Neuronal stem cell (in vitro differentiated cells): ENCODE measurements at regions not wholly inside any gene's neighbourhood (a gene's known extent, or its start where the extent isn't known, plus 50 kb on each side); places are given as distances from the start of the nearest gene placed in this dataset.
A peak's percentile ranks its signal among the peaks of the same experiment; 100 is the strongest.

ENCODE experiments used
- DNase-seq: peaks from one replicate; pipeline ENCODE4 v3.0.0-alpha.2; 2013; ENCODE audit warnings: low spot score
- H2AFZ ChIP-seq: one replicate; pipeline ENCODE4 v1.6.1; 2013; ENCODE audit warnings: mild to moderate bottlenecking, low read length, inconsistent platforms
- H2AK5ac ChIP-seq: 2 replicates; pipeline ENCODE4 v1.6.1; 2013; ENCODE audit warnings: low read depth, mild to moderate bottlenecking, inconsistent platforms, low read length, moderate library complexity, mixed read lengths
- H2BK120ac ChIP-seq: 2 replicates; pipeline ENCODE4 v1.6.1; 2013; ENCODE audit warnings: low read depth, mild to moderate bottlenecking, inconsistent platforms, low read length, moderate library complexity, mixed read lengths
- H2BK12ac ChIP-seq: one replicate; pipeline ENCODE4 v1.6.1; 2013; ENCODE audit warnings: low read length, inconsistent platforms
- H2BK15ac ChIP-seq: 2 replicates; pipeline ENCODE4 v1.6.1; 2013; ENCODE audit warnings: mild to moderate bottlenecking, low read length, inconsistent platforms, mixed read lengths
- H2BK5ac ChIP-seq: one replicate; pipeline ENCODE4 v1.6.1; 2013; ENCODE audit warnings: inconsistent platforms, mild to moderate bottlenecking, low read length, moderate library complexity
- H3K14ac ChIP-seq: one replicate; pipeline ENCODE4 v1.6.1; 2013; ENCODE audit warnings: low read length, inconsistent platforms
- H3K18ac ChIP-seq: 2 replicates; pipeline ENCODE4 v1.6.1; 2013; ENCODE audit warnings: low read length, inconsistent platforms
- H3K23ac ChIP-seq: 2 replicates; pipeline ENCODE4 v1.6.1; 2013; ENCODE audit warnings: low read depth, mild to moderate bottlenecking, mixed read lengths, low read length, inconsistent platforms; ENCODE audit not compliant: poor library complexity
- H3K27ac ChIP-seq: replicated peaks from 3 replicates; pipeline ENCODE4 v1.5.1; 2013; ENCODE audit warnings: low read length, inconsistent platforms
- H3K27me3 ChIP-seq, 3 experiments: 2 replicates each; pipeline ENCODE4 v1.6.1; 2013; ENCODE audit warnings: low read length in 3 of 3, mild to moderate bottlenecking in 2 of 3, inconsistent platforms in 1 of 3, low read depth in 1 of 3, mixed read lengths in 1 of 3, moderate library complexity in 1 of 3; ENCODE audit not compliant: control insufficient read depth in 3 of 3, insufficient read depth in 3 of 3
- H3K36me3 ChIP-seq, 2 donors: replicated peaks in 1 of 2; 2 replicates each; pipeline ENCODE4 v1.6.1; 2013; ENCODE audit warnings: low read length in 2 of 2; ENCODE audit not compliant: control insufficient read depth in 2 of 2, insufficient read depth in 2 of 2
- H3K4ac ChIP-seq: 2 replicates; pipeline ENCODE4 v1.6.1; 2013; ENCODE audit warnings: inconsistent platforms, mild to moderate bottlenecking, low read length, moderate library complexity
- H3K4me1 ChIP-seq, 2 donors: 1 replicate in 1 of 2; 2 replicates in 1 of 2; pipeline ENCODE4 v1.6.1; 2013; ENCODE audit warnings: low read length in 2 of 2, low read depth in 1 of 2; ENCODE audit not compliant: control insufficient read depth in 2 of 2, insufficient read depth in 1 of 2
- H3K4me2 ChIP-seq: one replicate; pipeline ENCODE4 v1.6.1; 2013; ENCODE audit warnings: mild to moderate bottlenecking, low read length, inconsistent platforms; ENCODE audit not compliant: insufficient read depth, poor library complexity, severe bottlenecking
- H3K4me3 ChIP-seq, 2 donors: 2 replicates each; pipeline ENCODE4 v1.5.1; 2013; ENCODE audit warnings: low read length in 2 of 2, mild to moderate bottlenecking in 2 of 2, inconsistent platforms in 1 of 2, moderate library complexity in 1 of 2
- H3K79me1 ChIP-seq: one replicate; pipeline ENCODE4 v1.6.1; 2013; ENCODE audit warnings: low read depth, mild to moderate bottlenecking, inconsistent platforms, low read length, moderate library complexity
- H3K9ac ChIP-seq: one replicate; pipeline ENCODE4 v1.6.1; 2013; ENCODE audit warnings: mild to moderate bottlenecking, low read depth, low read length, inconsistent platforms; ENCODE audit not compliant: poor library complexity
- H3K9me3 ChIP-seq, 2 donors: replicated peaks in 1 of 2; 2 replicates each; pipeline versions ENCODE3 to v1.6.1; 2013; ENCODE audit warnings: low read length in 2 of 2, mild to moderate bottlenecking in 2 of 2, inconsistent platforms in 1 of 2, low read depth in 1 of 2, mixed read lengths in 1 of 2, moderate library complexity in 1 of 2; ENCODE audit not compliant: control insufficient read depth in 2 of 2, insufficient read depth in 1 of 2
- H4K8ac ChIP-seq: one replicate; pipeline ENCODE4 v1.6.1; 2013; ENCODE audit warnings: low read depth, mild to moderate bottlenecking, inconsistent platforms, low read length, moderate library complexity
- H4K91ac ChIP-seq: one replicate; pipeline ENCODE4 v1.6.1; 2013; ENCODE audit warnings: low read length, low read depth, mild to moderate bottlenecking, inconsistent platforms; ENCODE audit not compliant: poor library complexity
- WGBS, 2 donors: extraction: QIAGEN DNeasy Blood & Tissue Kit; methylation state at CpG; one replicate each; pipeline ENCODE4 v1.1.7; 2013; ENCODE audit warnings: missing lambda C conversion rate in 2 of 2, mixed read lengths in 1 of 2; ENCODE audit not compliant: insufficient read length in 2 of 2, insufficient replicate concordance in 1 of 2; ENCODE audit errors: extremely low coverage in 2 of 2; 5-methylcytosine and 5-hydroxymethylcytosine counted together

GRCh38 chr17:74117087-74117698 lies 86.3 kb upstream of the RPL38 start:
- H4K8ac ChIP-seq, result no peak overlapping the region
- no peak overlapping the region for H3K27ac ChIP-seq
- H4K91ac ChIP-seq, result no peak overlapping the region
- H2BK5ac ChIP-seq, result no peak overlapping the region
- no peak for DNase-seq
- no peak overlapping the region for H2AK5ac ChIP-seq
- no peak overlapping the region for H2BK12ac ChIP-seq
- H3K14ac ChIP-seq, result peak overlapping the region; percentile 15
- H3K79me1 ChIP-seq, result no peaks in the 10 kb centered on the region
- H3K4me1 ChIP-seq, result peaks cover 2 to 16% of the 10 kb centered on the region in 2 donors
- no peak overlapping the region for H3K4me3 ChIP-seq
- no peak overlapping the region for H2BK120ac ChIP-seq
- no peak overlapping the region for H3K18ac ChIP-seq
- no peak overlapping the region for H3K4me2 ChIP-seq
- no peaks in the 10 kb centered on the region for H3K9me3 ChIP-seq
- no peak overlapping the region for H3K23ac ChIP-seq
- no peak overlapping the region for H2AFZ ChIP-seq
- H3K36me3 ChIP-seq, result no peaks in the 10 kb centered on the region
- no peak overlapping the region for H2BK15ac ChIP-seq
- H3K9ac ChIP-seq, result peak overlapping the region; percentile 9
- H3K4ac ChIP-seq, result no peak overlapping the region
- no CpG with 5 or more reads among the region's 21 CpGs for WGBS, 2 donors
- peaks cover 0 to 56% (median 2%) of the 10 kb centered on the region in 3 experiments for H3K27me3 ChIP-seq

GRCh38 chr17:74117999-74118421 lies 85.5 kb upstream of the RPL38 start:
- H2BK5ac ChIP-seq, result no peak overlapping the region
- no peaks in the 10 kb centered on the region for H3K9me3 ChIP-seq
- H2BK15ac ChIP-seq, result no peak overlapping the region
- H2BK12ac ChIP-seq, result no peak overlapping the region
- WGBS, 2 donors, result no CpG with 5 or more reads among the region's 5 CpGs
- H3K4me1 ChIP-seq, result peaks cover 2 to 16% of the 10 kb centered on the region in 2 donors
- H3K36me3 ChIP-seq, result no peaks in the 10 kb centered on the region
- no peak overlapping the region for H3K9ac ChIP-seq
- H3K27ac ChIP-seq, result no peak overlapping the region
- H3K4ac ChIP-seq, result no peak overlapping the region
- H4K91ac ChIP-seq, result no peak overlapping the region
- peak overlapping the region; percentile 36 for H2AFZ ChIP-seq
- no peak for DNase-seq
- H3K14ac ChIP-seq, result no peak overlapping the region
- no peak overlapping the region for H2BK120ac ChIP-seq
- H2AK5ac ChIP-seq, result no peak overlapping the region
- H3K18ac ChIP-seq, result peak overlapping the region; percentile 66
- no peak overlapping the region for H3K4me3 ChIP-seq
- H3K27me3 ChIP-seq, result peaks cover 0 to 56% (median 2%) of the 10 kb centered on the region in 3 experiments
- H4K8ac ChIP-seq, result no peak overlapping the region
- H3K23ac ChIP-seq, result no peak overlapping the region
- H3K4me2 ChIP-seq, result no peak overlapping the region
- H3K79me1 ChIP-seq, result no peaks in the 10 kb centered on the region

- Histone ChIP-seq H3K4me3 (no peak overlapping the region), H2AK5ac (no peak overlapping the region), H2BK120ac (no peak overlapping the region), H3K9ac (no peak overlapping the region), H3K27me3 (peaks cover 0 to 56% (median 2%) of the 10 kb centered on the region in 3 experiments), H3K79me1 (no peaks in the 10 kb centered on the region), H4K8ac (no peak overlapping the region), H3K4me1 (peaks cover 2 to 16% of the 10 kb centered on the region in 2 donors), H2BK5ac (no peak overlapping the region), H3K9me3 (no peaks in the 10 kb centered on the region), H2BK12ac (no peak overlapping the region), H3K27ac (no peak overlapping the region), H2BK15ac (no peak overlapping the region), H3K4ac (no peak overlapping the region), H3K23ac (no peak overlapping the region), H4K91ac (no peak overlapping the region), H2AFZ (peak overlapping the region; percentile 20), H3K18ac (no peak overlapping the region), H3K36me3 (no peaks in the 10 kb centered on the region), H3K4me2 (no peak overlapping the region), H3K14ac (no peak overlapping the region)
- peak; percentile 41 for DNase-seq
- no CpG with 5 or more reads among the region's 8 CpGs for WGBS, 2 donors
These were observed 85.0 kb upstream of the RPL38 start for GRCh38 chr17:74118504-74118903.

GRCh38 chr17:74119049-74119580 lies 84.4 kb upstream of the RPL38 start:
- Histone ChIP-seq H3K14ac (no peak overlapping the region), H2BK12ac (no peak overlapping the region), H2BK120ac (no peak overlapping the region), H3K79me1 (no peaks in the 10 kb centered on the region), H2BK15ac (peak overlapping the region; percentile 13), H3K18ac (peak overlapping the region; percentile 34), H2AK5ac (peak overlapping the region; percentile 11), H3K4me1 (peaks cover 2 to 18% of the 10 kb centered on the region in 2 donors), H3K4ac (no peak overlapping the region), H3K36me3 (no peaks in the 10 kb centered on the region), H3K27ac (no peak overlapping the region), H3K27me3 (peaks cover 0 to 56% (median 2%) of the 10 kb centered on the region in 3 experiments), H4K91ac (no peak overlapping the region), H3K4me2 (no peak overlapping the region), H2BK5ac (no peak overlapping the region), H2AFZ (no peak overlapping the region), H3K9me3 (no peaks in the 10 kb centered on the region), H3K23ac (no peak overlapping the region), H4K8ac (no peak overlapping the region), H3K9ac (no peak overlapping the region), H3K4me3 (no peak overlapping the region)
- no CpG with 5 or more reads among the region's 16 CpGs for WGBS, 2 donors
- no peak for DNase-seq
